Activated CD4-positive, CD25-positive, alpha-beta regulatory T cell treated with anti-CD3 and anti-CD28 coated beads, Interleukin-2, amount 50 U/mL, for 72 hours (primary cell): ENCODE measurements at regions not wholly inside any gene's neighbourhood (a gene's known extent, or its start where the extent isn't known, plus 50 kb on each side); places are given as distances from the start of the nearest gene placed in this dataset.
"Not testable (repeated sequence)": the region's sequence is repeated elsewhere in the genome, so short reads cannot be mapped to it uniquely, and the experiment has no call there.

Experiments used
- DNase-seq: peaks from one replicate; pipeline ENCODE4 v3.0.0; 2021

DNA sequence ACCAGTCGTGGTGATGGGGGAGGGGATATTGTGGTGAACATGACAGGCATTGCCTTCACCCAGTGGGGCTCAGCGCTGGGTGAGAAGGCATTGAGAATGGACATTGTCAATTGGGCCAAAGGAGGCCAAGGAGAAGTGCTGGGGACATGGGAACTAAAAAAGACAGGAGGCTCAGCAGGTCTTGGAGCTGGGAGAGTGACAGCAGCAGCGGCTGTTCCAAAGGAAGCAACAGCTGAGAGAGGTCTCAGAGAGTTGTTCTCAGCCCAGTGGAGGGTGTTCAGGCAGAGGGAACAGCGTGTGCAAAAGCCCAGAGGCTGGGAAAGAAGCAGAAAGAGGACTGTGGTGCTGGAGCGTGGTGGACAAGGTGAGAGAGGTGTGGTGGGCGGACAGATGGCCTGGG, 56.6 kb upstream of the ASNS start:
- DNase-seq: not testable (repeated sequence)

GRCh38 chr7:97927790-97928748, 55.9 kb upstream of the ASNS start:
- DNase-seq: peak; percentile 83
